Embryonic facial prominence (tissue), 1 donor: ENCODE measurements at regions not wholly inside any gene's neighbourhood (a gene's known extent, or its start where the extent isn't known, plus 50 kb on each side); places are given as distances from the start of the nearest gene placed in this dataset.
"Not testable (repeated sequence)": the region's sequence is repeated elsewhere in the genome, so short reads cannot be mapped to it uniquely, and the experiment has no call there.

Experiments used
- DNase-seq: peaks from one replicate; pipeline ENCODE4 v3.0.0-alpha.2; 2016; ENCODE audit errors: extremely low spot score

DNA sequence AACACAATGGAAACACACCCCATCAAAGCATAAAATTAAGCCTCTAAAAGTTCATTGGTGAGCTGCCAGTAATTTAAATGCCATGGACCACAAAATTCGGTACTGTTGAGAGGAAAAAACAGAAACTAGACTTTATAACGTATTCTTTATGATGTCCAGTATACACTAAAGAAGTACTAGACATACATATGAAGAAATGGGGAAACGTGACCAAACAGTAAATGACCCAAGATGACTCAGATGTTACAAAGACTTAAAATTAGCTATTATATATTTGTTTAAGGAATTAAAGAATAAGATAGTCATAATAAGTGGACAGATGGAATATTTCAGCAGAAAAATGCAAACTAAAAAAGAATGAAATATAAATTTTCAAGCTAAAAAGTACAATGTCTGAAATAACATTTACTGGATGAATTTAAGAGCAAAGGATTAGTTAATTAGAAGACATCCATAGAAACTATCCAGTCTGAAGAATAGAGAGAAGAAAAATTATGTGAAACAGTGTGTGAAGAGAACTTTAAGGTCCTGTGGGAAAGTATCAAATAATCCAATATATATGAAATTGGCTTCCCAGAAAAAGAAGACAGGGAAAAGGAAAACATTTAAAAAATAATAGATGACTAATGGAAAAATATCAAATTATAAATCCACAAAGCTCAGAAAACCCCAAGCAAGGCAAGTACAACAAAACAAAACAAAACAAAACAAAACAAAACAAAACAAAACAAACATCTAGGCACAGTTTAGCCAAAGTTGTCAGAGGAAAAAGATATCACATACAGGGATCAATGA, 69.4 kb downstream of the SAMD9 start:
- DNase-seq = no peak

DNA sequence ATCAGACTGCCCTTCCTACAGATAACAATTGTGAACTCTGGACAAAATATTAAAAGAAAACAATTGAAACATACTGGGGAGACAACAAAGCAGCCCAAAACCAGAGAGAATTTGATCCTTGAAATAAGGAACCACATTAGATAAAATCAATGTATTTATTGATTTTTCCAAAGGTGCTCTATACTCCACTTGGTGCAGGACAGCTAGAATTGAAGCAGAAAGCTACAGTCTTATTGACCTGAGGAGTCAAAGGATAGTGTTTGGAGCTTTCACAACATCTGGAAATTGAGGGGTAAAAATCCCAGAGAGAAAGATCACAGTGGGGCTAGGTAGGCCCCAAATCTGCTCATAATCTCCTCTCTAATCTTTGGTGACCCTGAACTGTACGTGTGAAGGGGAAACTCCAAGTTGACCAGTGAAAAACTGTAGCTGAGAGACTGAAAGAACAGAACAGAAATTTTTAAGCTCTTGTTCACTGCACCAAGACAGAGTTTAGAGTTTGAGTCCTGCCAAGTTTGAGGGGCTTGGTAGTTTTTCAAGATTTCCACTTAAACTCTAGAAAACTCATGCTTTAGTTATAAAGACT, 70.2 kb downstream of the SAMD9 start:
- no peak for DNase-seq

DNA sequence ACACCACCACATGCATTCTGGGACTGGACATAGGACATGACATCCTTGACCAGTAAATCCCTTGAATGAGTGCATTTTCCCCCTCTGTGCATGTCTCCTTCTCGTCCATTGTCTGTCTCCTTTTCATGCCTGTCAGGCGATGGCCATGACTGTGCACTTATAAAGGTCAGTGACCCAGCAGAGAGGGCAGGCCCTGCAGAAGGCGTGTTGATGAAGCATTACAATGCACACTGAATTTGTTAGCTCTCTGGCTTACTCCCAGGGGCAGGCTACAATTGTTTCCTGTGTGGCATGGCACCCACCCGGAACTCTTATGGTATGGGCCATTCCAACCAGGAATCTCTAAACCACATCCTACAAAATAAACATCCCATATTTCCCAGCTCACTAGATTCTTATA, 71.1 kb downstream of the SAMD9 start:
- DNase-seq = no peak

DNA sequence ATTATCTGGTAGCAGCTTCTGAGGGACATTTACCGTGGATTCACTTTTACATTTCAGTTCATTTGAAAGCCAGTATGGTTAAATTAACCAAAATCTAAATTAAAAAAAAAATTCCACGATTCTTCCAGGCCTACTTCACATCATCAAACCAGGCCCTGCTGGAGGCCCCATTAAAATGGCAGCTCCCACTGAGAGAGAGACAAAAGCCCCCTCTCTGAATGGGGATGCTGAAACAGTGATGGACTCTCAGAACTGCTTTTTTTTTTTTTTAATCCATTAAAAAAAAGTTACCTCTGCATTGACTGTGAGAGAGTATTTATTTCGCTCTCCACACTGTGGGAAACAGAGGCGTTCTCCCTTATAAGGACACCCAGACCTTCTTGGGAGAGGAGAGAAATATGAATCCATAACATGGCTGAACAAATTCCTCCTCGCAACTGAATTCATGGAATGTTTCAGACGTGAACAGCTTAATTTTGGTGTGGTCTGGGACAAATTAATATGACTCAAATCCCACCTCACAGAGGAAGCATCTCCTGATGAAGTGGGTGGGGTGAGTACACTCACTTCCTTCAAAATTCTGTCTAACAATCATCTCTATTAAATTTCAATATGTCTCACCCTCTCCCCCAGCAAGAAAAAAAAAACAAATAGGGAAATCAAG, 73.5 kb downstream of the SAMD9 start:
- DNase-seq = no peak

DNA sequence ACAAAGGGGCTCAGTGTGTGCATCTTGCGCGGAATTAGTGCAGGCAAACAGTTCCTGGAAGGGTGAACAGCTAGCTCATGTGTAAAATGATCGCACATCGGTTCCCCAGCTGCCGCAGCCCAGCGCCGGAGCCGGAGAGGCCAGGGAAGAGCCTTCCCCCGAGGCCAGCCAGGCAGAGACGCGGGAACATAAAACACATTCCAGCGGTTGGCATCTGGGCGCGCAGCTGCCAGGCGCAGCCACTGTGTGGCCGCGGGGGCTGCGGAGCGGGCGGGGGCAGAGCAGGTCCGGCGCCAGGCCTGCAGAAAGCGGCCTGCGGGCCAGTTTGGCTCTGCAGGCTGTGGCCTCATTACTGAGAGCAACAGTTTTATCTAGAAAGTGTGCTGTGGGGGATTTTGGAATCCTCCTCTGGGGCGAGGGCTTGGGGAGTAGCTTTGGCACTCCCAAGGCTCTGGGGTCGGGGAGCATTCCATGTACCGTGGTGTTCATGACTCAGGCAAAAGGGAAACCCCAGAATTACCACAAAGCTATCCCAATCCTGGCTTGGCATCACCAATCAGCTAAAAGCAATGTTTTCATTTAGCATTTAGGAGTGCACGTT, 74.3 kb downstream of the SAMD9 start:
- DNase-seq = peak; percentile 53

- no peak for DNase-seq
These were observed 77.4 kb downstream of the SAMD9 start for GRCh38 chr7:93040355-93040754.

- no peak for DNase-seq
These were observed 78.0 kb downstream of the SAMD9 start for GRCh38 chr7:93039786-93040185.

DNA sequence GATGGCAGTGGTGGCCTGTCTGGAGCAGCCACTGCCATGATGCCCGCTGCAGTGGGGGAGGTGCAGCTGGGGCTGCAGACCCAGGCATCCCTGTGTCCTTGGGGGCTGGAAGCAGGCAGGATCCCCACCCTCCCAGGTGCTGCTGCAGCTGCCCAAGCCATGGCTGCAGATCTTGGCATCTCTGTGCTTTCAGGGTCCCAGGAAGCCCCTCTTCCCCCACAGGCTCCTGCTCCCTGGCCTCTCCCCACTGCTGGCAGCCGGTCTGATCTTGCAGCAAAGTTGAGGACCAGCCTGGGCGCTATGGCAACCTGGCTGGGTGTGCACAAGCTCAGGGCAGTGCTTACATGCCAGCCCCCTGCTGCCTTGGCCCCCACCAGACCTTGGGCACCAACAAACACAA, 78.5 kb downstream of the SAMD9 start:
- no peak for DNase-seq

GRCh38 chr7:93036807-93037206, 81.0 kb downstream of the SAMD9 start:
- no peak for DNase-seq

DNA sequence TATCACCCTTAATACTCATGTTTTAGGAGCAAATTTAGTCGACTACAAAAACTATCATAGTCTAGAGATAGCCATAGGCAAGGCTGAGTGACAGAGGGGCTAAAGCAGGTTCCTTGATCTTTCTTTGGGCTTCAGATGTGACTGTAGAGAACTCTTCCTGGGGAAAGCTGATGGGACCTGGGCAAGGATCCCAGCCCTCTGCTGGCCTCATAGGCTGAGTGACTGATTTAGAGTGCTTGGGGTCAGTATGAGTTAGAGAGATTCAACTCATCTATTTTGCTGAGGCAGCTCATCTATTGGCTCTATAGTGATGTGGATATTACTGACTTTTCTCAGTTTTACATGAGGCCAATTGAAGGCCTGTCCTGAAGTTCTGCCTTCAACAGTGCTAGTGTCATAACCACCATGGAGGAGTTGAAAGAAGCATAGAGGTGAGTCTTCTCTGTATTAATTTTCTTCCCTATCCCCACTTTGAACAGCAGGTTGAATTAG, 81.6 kb downstream of the SAMD9 start:
- DNase-seq = no peak

- no peak for DNase-seq
These were observed 86.0 kb downstream of the SAMD9 start for GRCh38 chr7:93031795-93032194.

DNA sequence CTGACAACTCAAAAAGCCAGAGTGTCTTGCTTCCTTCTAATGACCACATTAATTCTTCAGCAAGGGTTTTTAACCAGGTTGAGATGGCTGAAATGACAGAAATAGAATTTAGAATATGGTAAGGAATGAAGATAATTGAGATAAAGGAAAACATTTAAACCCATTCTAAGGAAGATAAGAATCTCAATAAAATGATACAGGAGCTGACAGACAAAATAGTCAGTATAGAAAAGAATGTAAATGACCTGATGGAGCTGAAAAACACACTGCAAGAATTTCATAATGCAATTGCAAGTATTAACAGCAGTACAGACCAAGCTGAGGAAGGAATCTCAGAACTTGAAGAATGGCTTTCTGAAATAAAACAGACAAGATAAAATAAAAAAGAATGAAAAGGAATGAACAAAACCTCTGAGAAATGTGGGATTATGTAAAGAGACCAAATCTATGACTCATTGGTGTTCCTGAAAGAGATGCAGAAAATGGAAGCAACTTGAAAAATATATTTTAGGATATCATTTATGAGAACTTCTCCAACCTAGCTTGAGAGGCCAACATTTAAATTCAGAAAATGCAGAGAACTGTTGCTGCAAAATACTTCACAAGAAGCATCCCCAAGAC, 87.1 kb downstream of the SAMD9 start:
- DNase-seq = no peak

DNA sequence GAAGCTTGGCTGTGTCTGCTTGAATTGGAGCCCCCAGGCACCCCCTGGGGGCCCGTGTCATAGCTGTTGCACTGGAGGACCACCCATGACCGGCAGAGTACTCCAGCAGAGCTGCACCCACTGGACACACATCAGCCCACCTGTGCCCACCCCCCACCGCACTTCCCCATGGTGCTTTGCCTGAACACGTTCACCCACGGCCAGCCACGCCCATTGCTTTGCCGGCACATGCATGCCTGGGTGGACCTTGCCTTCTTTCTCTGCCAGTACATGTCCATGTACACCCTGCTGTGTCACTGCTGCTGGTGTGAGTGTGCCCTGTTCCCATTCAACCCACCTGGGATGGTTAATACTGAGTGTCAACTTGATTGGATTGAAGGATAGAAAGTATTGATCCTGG, 88.7 kb downstream of the SAMD9 start:
- no peak for DNase-seq

DNA sequence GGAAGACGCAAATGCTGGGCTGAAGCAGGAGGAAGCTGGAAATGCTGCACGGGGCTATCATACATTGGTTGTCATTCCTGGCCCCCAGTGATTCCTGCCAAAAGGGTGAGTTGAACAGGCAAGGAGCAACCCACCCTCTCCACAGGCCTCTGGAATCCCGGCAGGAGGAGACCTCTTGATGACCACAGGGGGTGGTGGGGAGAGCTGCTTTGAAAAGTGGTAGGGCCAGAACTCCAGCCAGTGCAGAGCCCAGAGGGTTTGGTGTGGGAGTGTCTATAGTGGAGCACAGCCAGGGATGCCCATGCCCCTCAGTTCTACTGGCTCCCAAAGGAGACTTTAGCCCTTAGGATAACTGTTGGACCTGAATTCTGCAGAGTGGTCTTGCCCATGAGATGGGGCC, 89.2 kb downstream of the SAMD9 start:
- DNase-seq = no peak

GRCh38 chr7:93027044-93027443, 90.7 kb downstream of the SAMD9 start:
- DNase-seq = no peak

DNA sequence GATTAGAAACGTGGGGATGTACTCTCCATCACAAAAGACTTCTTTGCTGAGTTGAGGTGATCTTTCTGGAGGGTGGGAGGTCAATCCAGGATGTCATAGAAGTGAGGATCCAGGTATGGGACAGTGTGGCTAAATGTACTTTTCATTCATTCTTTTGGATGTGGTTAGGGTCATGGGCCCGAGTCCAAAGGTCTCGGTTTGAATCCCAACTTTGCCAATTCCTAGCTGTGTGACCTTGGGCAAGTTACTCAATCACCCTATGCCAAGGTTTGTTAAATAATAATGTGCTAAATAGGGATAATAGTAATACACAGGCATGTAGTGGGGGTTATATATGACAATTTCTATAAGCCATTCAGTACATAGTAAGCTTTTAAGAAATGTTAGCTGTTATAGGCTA, 91.4 kb downstream of the SAMD9 start:
- DNase-seq = no peak

GRCh38 chr7:93025389-93025788, 92.4 kb downstream of the SAMD9 start:
- DNase-seq = no peak

DNA sequence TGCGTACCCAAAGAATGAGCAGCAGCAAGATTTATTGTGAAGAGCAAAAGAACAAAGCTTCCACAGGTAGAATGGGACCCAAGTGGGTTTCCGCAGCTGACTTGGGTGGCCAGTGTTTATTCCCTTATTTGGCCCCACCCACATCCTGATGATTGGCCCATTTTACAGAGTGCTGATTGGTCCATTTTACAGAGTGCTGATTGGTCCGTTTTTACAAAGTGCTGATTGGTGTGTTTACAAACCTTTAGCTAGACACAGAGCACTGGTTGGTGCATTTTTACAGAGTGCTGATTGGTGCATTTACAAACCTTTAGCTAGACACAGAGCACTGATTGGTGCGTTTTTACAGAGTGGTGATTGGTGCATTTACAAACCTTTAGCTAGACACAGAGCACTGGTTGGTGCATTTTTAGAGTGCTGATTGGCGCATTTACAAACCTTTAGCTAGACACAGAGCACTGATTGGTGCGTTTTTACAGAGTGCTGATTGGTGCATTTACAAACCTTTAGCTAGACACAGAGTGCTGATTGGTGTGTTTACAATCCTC, 94.8 kb downstream of the SAMD9 start:
- DNase-seq = not testable (repeated sequence)

DNA sequence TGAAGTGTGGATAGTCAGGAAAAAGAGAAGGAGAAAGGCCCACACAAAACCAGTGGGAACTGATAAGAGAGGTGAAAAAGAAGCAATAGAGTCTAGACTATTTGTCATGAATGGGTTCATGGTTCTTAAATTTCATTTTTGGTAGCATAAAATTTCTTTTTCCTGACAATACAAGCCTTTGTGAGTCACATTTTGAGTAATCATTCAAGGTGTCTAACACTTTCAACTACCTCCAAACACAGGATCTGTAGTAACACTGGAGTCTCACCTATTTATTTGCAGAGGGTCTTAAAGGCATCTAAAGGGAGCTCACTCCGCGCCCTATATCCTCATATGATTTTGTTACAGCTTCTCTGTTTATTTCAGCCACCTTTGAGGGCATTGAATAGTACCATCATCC, 96.0 kb downstream of the SAMD9 start:
- DNase-seq = no peak

- DNase-seq = no peak
These were observed 99.1 kb downstream of the SAMD9 start for GRCh38 chr7:93018716-93019115.

DNA sequence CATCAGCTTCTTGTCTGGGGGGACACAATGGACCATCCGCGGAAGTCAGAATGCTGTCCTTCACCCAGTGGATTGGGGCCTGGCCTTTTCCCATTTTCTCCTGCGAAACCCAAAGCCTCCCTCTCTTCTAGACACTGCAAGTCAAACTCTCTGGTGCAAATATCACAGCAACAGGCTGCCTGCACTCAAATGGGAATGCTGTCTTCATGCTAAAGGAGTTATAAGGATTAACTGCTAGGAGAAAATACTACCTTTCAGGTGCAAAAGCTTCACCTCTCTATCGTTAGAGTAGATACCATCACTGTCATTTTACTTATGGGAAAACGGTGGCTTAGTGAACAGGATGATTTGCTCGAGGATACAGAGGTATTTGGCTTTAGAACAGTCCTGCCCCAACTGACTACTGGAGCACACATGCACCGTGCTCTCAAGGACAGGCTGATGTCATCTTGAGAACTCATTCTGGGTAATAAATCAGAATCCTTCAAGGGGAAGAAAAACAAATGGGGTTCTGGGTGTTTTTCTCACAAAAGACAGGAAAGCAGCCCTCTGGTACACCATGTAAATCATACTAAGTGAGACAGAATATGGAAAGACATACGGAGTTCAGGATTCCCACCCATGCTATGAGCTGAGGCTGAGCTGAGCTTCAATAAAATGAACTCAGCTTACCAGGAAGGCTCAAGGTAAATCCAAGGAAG, 100.9 kb downstream of the SAMD9 start:
- DNase-seq = no peak
